Keratinocyte (primary cell): ENCODE measurements at regions not wholly inside any gene's neighbourhood (a gene's known extent, or its start where the extent isn't known, plus 50 kb on each side); places are given as distances from the start of the nearest gene placed in this dataset.

Experiments used
- DNase-seq: peaks from one replicate; pipeline ENCODE4 v3.0.0-alpha.2; 2011; ENCODE audit warnings: low read depth, missing footprints, low spot score
- FAIRE-seq: peaks from 2 replicates; lab custom pipeline; 2011; peaks lifted over from hg19 to GRCh38; lab: Jason Lieb, UNC
- H2AFZ ChIP-seq: 2 replicates; pipeline ENCODE4 v1.6.0; 2012; ENCODE audit warnings: low read length, control low read depth, inconsistent platforms; ENCODE audit not compliant: control insufficient read depth
- H3K27ac ChIP-seq: 2 replicates; pipeline ENCODE4 v1.5.1; 2011; ENCODE audit warnings: low read length; ENCODE audit not compliant: control insufficient read depth, insufficient read depth
- H3K27me3 ChIP-seq: 3 replicates; pipeline ENCODE4 v1.6.0; 2011; ENCODE audit warnings: low read length; ENCODE audit not compliant: control insufficient read depth, insufficient read depth; ENCODE audit errors: extremely low read depth
- H3K36me3 ChIP-seq, 2 experiments: 2 replicates in 1 of 2; 3 replicates in 1 of 2; pipeline ENCODE4 v1.5.1; 2011; ENCODE audit warnings: low read length in 2 of 2, mild to moderate bottlenecking in 1 of 2; ENCODE audit not compliant: control insufficient read depth in 2 of 2, insufficient read depth in 2 of 2; ENCODE audit errors: extremely low read depth in 1 of 2
- H3K4me1 ChIP-seq: 3 replicates; pipeline ENCODE4 v1.5.1; 2011; ENCODE audit warnings: low read length; ENCODE audit not compliant: control insufficient read depth, insufficient read depth; ENCODE audit errors: extremely low read depth
- H3K4me2 ChIP-seq: 3 replicates; pipeline ENCODE4 v1.6.0; 2011; ENCODE audit warnings: low read depth, low read length; ENCODE audit not compliant: control insufficient read depth, insufficient read depth; ENCODE audit errors: extremely low read depth
- H3K4me3 ChIP-seq, 3 experiments: fragments of 200-600 bp in 1 of 3; sonication (generic) in 1 of 3; 2 replicates in 2 of 3; 3 replicates in 1 of 3; pipeline ENCODE4 v1.5.1; 2011 to 2016; ENCODE audit warnings: low read length in 3 of 3, mild to moderate bottlenecking in 3 of 3, control low read depth in 2 of 3, inconsistent platforms in 1 of 3, low read depth in 1 of 3, mixed read lengths in 1 of 3, mixed run types in 1 of 3, moderate library complexity in 1 of 3; ENCODE audit not compliant: control insufficient read depth in 2 of 3, insufficient read depth in 2 of 3; ENCODE audit errors: extremely low read depth in 1 of 3
- H3K79me2 ChIP-seq: 2 replicates; pipeline ENCODE4 v1.6.0; 2012; ENCODE audit warnings: low read length; ENCODE audit not compliant: control insufficient read depth, insufficient read depth
- H3K9ac ChIP-seq: 3 replicates; pipeline ENCODE4 v1.6.0; 2011; ENCODE audit warnings: low read length; ENCODE audit not compliant: control insufficient read depth, insufficient read depth; ENCODE audit errors: extremely low read depth
- H3K9me1 ChIP-seq: 3 replicates; pipeline ENCODE4 v1.6.0; 2011; ENCODE audit warnings: low read length; ENCODE audit not compliant: control insufficient read depth, insufficient read depth; ENCODE audit errors: extremely low read depth
- H3K9me3 ChIP-seq: 2 replicates; pipeline ENCODE4 v1.5.1; 2012; ENCODE audit warnings: low read depth, low read length; ENCODE audit not compliant: control insufficient read depth
- H4K20me1 ChIP-seq: 3 replicates; pipeline ENCODE4 v1.6.0; 2011; ENCODE audit warnings: low read length; ENCODE audit not compliant: control insufficient read depth, insufficient read depth; ENCODE audit errors: extremely low read depth
- CTCF ChIP-seq, 3 experiments: IDR thresholded peaks in 1 of 3; conservative IDR thresholded peaks in 1 of 3; optimal IDR thresholded peaks in 1 of 3; 2 replicates in 2 of 3; 3 replicates in 1 of 3; pipeline versions ENCODE3 to v1.5.1; 2011; ENCODE audit warnings: low read length in 3 of 3, mild to moderate bottlenecking in 3 of 3, moderate library complexity in 2 of 3, control low read depth in 1 of 3, inconsistent platforms in 1 of 3; ENCODE audit not compliant: insufficient read depth in 2 of 3; ENCODE audit errors: extremely low read depth in 1 of 3
- EZH2 ChIP-seq: IDR thresholded peaks from one replicate; pipeline ENCODE4 v1.6.1; 2012; ENCODE audit warnings: inconsistent platforms, mild to moderate bottlenecking, low read length, moderate library complexity
- dilution Hi-C: fragments of 300-500 bp; cut with MboI; formaldehyde crosslinking; loops from one replicate; pipeline ENCODE4 v1.7.0; 2020; ENCODE audit warnings: low sequenced_read_pairs; ENCODE audit not compliant: extremely low pct_ligation_motif_present

DNA sequence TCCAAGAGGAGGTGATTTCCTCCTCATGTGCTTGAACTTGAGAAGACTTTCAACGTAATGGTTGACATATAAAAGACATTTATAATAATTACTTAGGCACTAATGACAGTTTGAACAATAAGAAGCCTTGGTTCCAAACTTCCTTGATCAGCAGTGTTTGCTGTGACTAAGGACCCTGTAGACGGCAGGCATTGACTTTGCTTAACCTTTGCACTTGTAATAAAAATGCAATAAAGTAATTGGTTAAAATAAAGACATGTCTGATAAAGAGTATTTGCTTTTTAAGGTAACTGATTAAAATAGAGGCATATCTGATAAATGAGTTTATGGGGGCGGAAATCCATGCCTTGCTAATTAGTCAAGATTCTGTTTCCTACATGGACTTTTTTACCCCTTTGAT lies 82.2 kb upstream of the ST8SIA3 start:
- no peak for TF ChIP-seq CTCF (optimal IDR thresholded peaks at IDR 0.05 in 1 of 3, IDR thresholded peaks at IDR 0.05 in 1 of 3, conservative IDR thresholded peaks at IDR 0.05 in 1 of 3; ENCODE audit: extremely low read depth in 1 of 3, insufficient read depth in 2 of 3, low read length in 3 of 3)
- TF ChIP-seq EZH2 = no peak
- no peak for FAIRE-seq

DNA sequence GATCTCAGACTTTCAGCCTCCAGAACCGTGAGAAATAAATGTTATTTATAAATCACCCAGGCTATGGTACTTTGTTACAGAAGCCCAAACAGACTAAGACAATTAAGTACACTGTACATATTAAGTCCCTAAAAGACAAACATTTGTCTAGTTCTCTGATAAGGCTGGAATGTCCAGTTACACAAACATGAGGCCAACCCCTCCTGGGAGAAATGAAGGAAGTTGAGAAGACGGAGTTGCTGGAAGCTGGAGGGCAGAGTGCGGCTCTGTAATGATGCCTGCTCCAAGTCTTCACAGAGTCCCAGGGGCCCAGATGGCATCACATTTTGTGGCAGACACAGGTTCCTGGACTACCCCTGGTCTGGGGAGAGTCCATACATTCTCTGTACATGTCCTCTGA lies 79.2 kb upstream of the ST8SIA3 start:
- Histone ChIP-seq H3K9ac (no peak overlapping the region), H3K4me2 (no peak overlapping the region), H3K9me1 (no peaks in the 10 kb centered on the region), H3K27ac (no peak overlapping the region), H3K79me2 (no peaks in the 10 kb centered on the region), H4K20me1 (no peaks in the 10 kb centered on the region), H2AFZ (no peak overlapping the region), H3K4me1 (no peaks in the 10 kb centered on the region), H3K27me3 (no peaks in the 10 kb centered on the region), H3K4me3 (no peak overlapping the region), H3K9me3 (no peaks in the 10 kb centered on the region), H3K36me3 (no peaks in the 10 kb centered on the region)
- TF ChIP-seq CTCF (optimal IDR thresholded peaks at IDR 0.05 in 1 of 3, IDR thresholded peaks at IDR 0.05 in 1 of 3, conservative IDR thresholded peaks at IDR 0.05 in 1 of 3; ENCODE audit: extremely low read depth in 1 of 3, insufficient read depth in 2 of 3, low read length in 3 of 3) = no peak
- DNase-seq (no peak), FAIRE-seq (no peak)
- dilution Hi-C loops = no loop called here

More for the DNA sequence above, 82.2 kb upstream of the ST8SIA3 start:
- Histone ChIP-seq H3K27ac (no peak overlapping the region), H3K9me3 (no peaks in the 10 kb centered on the region), H3K4me2 (no peak overlapping the region), H2AFZ (no peak overlapping the region), H3K9me1 (no peaks in the 10 kb centered on the region), H3K9ac (no peak overlapping the region), H3K36me3 (no peaks in the 10 kb centered on the region), H3K79me2 (no peaks in the 10 kb centered on the region), H3K4me1 (no peaks in the 10 kb centered on the region), H4K20me1 (no peaks in the 10 kb centered on the region), H3K4me3 (no peak overlapping the region), H3K27me3 (no peaks in the 10 kb centered on the region)
- no peak for DNase-seq
- dilution Hi-C loops = no loop called here
